Bone marrow (tissue), 2 donors: ENCODE measurements at regions not wholly inside any gene's neighbourhood (a gene's known extent, or its start where the extent isn't known, plus 50 kb on each side); places are given as distances from the start of the nearest gene placed in this dataset.
"Not testable (repeated sequence)": the region's sequence is repeated elsewhere in the genome, so short reads cannot be mapped to it uniquely, and the experiment has no call there.

ENCODE experiments used
- DNase-seq, 2 donors: peaks; one replicate each; lab custom pipeline; 2025; lab: John Stamatoyannopoulos, UW

DNA sequence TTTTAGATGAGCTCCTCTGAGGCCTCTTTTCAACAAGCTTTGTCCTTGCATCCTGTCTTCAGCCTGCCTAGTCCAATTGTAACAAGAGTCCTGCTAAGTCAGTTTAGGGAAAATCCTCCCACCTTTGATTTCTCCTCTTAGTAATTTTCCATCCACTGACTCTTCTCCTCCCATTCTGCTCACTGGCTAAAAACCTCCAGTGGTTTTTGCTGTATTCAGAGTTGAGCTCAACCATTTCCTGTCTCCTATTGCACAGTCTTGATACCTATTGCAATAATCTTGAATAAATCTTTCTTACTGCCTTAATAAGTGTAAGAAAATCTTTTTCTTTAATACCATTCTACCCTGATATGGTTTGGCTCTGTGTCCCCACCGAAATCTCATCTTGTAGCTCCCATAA lies 117.8 kb upstream of the ENPP6 start:
- no peak for DNase-seq

DNA sequence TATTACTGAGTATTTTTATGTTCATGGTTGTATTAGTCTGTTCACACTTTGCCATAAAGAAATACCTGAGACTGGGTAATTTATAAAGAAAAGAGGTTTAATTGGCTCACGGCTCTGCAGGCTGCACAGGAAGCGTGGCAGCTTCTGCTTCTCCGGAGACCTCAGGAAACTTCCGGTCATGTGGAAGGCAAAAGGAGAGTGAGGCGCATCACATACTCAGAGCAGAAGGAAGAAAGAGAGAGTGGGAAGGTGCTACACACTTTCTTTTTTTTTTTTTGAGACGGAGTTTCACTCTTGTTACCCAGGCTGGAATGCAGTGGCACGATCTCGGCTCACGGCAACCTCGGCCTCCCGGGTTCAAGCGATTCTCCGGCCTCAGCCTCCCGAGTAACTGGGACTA lies 115.8 kb upstream of the ENPP6 start:
- DNase-seq = not testable (repeated sequence)

DNA sequence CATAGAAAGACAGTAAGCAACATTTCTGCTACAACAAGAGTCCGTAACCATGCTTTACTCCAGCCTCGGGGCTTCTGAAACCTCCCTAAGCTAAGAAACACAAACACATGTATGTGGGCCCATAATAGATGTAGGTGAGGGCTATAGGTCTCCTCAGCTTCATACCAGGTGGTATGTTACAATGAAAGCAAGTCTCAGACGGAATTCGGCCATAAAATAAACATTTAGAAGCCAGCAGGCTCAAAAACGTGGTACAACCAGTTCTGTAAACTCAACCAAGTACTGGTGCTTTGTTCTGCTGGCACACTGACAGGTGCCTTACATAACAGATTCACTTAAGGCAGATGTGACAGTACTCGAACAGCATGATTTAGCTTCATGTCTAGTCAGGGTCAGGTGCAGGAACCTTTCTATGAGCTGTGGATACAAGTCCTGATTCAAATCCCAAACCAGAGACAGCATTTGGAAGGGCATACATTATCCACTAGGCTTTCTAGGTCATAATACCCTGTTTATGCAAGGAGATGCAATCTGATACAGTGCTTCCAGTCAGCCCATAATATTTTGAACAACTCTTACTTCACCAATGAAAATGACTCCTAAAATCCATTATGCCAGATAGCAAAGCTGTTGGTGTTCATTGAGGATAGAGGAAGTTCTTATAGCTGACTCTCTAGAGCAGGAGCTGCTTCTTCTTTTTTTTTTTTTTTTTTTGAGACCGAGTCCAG lies 113.8 kb upstream of the ENPP6 start:
- DNase-seq = peak in 1 of 2 donors; percentile 18

DNA sequence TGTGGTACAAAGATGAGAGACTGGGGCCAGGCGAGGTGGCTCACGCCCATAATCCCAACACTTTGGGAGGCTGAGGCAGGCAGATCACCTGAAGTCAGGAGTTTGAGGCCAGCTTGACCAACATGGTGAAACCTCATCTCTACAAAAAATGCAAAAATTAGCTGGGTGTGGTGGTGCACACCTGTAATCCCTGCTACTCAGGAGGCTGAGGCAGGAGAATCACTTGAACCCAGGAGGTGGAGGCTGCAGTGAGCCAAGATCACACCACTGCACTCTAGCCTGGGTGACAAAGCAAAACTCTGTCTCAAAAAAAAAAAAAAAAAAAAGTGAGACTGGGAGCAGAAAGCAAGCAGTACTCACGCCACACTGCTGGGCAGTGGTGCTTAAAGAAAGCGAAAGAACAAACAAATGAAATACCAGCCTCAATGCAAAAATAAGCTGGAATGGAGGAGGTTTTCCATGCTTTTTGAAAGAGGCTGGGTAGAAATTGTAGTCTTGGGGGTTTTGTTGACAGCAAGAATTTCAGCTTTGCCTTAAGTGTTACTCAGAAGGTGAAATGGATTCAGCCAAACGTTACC lies 112.9 kb upstream of the ENPP6 start:
- DNase-seq = not testable (repeated sequence)

DNA sequence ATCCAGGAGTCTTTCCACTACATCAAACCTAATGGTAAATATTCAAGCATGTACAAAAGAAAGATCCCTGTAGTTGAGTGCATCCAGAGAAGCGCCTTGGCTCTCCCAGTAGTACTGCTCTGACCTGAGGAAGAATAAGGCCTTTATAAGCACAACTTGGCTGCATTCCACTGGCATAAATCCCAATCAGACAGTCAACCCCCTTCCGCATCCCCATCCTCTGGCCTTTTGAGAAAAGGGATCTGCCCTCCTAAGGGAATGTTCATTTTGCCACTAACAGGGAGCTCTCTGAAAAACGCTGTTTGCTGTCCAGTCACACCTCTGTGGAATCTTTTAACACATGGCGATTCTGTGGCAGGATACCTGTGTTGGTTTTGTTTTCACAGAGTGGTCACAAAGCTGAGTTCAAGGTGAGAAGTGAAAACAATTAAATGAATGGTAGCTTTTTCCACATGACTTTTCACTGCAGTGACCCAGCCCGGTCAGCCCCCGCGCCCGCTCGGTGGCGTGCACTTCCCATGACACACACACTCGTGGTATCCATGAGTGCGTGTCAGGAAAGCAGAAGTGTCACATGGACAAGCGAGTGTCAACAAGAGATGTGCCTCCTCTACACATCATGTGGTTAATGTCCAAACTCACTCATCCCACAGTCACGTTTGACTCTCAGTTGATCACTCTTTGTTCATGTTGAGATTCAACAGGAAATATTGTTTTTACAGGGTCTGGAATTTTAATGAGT lies 112.2 kb upstream of the ENPP6 start:
- no peak for DNase-seq

DNA sequence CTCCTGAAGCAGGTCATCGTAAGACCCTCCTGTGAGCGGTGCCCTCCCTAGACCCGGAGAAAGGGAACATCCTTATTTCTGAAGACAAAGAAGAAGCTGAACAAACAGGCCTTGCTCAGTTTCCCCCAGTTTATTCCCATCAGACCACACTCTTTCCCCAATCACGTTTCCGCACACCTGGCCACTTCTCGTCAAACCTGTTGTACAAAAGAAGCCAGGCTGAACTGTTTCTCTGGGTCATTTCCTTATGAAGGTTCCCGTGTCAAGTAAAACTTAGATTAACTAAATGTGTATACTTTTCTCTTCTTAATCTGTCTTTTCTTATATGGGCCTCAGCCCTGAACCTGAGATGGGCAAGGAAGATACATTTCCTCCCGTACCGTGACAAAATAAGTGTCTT lies 111.6 kb upstream of the ENPP6 start:
- no peak for DNase-seq

DNA sequence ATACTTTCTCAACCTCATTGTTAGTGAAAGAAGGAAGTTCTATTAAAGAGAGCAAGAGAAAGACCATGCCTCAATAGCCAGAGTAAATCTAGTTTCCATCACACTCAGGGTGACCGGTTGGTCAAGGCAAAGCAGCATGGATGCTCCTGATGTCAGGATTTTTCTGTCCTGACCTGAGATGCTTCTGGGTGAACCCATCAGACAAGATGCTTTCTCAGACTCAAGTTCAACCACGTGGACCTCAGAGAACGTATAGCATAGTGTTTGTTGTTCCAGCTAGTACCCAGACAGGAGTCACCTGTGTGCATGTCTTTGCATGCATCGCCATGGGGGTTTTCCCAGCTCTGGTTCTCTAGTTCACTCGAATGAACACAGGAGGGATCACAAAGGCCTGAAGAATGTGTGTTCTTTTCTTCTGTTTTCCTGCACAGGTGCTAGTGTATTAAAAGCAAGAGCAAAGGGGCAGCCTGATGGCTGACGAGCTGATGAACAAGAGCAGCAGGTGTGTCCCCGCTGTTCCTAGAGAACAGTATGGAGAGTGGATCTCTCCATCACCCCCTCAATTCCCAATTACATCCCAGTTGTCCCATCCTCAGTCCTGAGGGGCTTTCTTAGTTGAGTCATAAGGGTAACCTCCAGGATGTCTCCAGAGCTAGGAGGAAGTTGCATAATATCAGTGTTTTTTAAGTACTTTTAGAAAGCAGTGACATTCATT lies 110.5 kb upstream of the ENPP6 start:
- peak in 1 of 2 donors; percentile 45 for DNase-seq

DNA sequence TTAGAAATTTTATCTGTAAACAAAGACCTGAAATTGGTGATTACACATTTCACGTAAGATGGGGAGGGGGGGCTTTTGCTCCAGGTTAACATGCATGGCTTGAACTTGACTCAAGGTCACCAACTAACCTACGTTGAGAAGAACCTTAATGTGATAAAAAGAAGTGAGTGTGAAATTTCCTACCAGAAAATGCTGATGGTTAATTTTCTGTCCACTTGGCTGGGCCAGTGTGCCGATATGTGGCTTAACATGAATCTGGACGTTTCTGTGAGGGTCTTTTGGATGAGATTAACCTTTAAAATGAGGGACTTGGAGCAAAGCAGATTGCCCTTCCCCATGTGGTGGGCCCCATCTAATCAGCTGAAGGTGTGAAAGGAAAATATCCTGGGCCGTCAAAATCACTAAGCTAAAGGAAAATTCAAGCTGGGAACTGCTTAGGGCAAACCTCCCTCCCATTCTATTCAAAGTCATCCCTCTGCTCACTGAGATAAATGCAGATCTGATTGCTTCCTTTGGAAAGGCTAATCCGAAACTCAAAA lies 107.3 kb upstream of the ENPP6 start:
- no peak for DNase-seq

DNA sequence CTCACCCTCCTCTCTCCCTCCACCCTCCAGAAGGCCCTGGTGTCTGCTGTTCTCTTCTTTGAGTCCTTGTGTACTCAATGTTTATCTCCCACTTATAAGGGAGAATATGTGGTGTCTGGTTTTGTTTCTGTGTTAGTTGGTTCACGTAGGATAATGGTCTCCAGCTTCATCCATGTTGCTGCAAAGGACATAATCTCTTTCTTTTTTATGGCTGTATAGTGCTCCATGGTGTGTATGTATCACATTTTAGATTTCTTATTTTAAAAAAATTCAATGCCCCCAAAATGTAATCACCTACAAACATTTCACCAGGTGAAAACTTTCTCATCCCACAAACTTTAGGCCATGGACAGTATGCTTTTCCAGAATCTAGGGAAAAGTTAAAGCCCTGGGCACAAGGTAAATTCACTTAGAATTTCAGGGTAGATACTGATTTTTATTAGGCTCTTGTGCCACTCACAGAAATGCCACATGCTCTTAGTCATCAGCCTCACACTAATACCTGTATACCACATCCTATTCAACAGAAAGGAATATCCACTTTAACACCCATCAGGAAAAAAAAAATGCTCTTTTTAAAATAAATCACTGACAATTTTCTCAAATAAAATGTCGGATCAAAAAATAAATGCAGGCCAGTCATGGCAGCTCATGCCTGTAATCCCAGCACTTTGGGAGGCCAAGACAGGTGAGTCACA lies 104.8 kb upstream of the ENPP6 start:
- no peak for DNase-seq

DNA sequence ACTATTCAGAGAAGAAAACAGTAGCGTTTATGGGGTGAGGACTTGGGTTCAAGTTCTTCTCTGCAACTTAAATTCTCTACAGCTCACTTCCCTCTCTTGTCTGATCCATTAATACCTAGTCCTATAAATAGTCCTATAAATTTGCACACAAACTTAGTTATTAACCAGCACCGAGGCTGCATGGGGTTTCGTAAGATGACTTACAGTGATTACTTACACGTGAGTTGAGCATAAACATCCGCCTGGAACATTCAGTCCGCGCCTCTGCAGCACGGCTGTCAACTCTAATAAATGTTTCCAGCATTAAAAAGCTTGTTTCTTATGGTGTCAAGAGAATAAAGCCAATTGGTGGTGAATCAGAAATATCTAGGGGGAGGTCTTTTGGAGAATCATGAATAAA lies 103.0 kb upstream of the ENPP6 start:
- DNase-seq = no peak

DNA sequence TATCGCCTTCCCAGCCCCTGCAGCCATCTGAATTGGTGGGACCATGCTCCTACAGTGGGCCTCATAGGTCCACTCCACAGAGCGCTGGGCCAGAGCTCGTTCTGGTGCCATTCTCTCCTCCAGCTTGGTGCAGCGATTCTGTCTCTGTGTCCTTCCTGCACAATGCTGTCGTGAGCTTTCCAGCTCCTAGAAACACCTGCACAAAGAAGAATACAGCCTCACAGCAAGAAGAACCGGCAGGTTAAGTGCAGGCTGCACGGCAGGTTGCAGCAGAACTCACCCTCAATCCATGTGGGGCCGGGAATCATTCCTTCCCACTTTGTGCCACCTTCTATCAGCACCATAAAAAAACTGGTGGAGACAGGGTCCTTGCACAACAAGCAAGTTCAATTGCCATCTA lies 101.2 kb upstream of the ENPP6 start:
- no peak for DNase-seq

DNA sequence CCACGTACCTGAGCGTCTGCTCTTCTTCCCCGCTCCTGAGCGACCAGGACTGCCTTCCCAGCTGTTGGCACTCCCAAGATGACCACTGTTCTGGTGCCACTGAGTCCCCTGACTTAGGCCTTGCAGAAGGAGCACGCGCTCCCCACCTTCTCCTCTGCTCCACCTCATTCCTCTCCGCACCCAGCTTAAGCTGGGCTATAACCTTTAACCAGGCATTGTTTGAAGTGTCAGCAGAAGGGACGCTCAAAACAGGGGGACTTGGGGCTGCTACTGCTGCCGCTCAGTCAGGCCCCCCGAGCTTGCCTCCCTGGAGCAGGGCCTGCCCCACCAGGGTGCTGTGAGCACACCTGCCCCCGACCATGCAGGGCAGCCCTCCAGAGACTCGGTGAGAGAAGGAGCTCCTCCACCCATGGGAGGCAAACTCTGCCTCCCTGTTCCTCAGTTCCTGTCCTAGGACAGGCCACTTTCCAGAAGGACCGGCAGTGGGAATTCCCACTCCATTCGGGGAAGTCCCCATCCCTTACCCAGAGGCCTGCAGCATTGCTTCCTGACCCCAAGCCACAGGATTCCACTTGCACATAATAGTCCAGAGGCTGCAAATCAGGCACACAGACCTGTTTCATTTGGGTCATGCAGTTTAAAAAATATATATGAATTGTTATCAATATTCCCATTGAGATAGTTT lies 99.7 kb upstream of the ENPP6 start:
- no peak for DNase-seq

DNA sequence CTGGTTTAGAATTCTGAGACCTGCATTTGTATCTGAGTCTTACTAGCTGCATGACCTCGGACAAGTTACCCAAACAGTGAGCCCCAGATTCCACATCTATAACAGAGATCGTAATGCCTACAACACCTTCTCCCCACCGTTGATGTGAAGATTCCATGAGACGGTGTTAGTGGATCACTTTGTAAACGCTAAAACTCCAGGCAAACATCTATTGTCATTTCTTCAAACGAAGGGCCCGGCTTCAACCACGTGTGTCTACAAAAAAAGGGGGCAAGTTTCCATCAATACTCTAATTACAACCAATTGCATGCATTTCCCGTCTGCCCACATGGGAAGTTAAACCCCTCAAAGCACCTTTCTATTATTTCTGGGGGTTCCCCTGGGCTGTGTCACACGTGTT lies 99.1 kb upstream of the ENPP6 start:
- DNase-seq = no peak

DNA sequence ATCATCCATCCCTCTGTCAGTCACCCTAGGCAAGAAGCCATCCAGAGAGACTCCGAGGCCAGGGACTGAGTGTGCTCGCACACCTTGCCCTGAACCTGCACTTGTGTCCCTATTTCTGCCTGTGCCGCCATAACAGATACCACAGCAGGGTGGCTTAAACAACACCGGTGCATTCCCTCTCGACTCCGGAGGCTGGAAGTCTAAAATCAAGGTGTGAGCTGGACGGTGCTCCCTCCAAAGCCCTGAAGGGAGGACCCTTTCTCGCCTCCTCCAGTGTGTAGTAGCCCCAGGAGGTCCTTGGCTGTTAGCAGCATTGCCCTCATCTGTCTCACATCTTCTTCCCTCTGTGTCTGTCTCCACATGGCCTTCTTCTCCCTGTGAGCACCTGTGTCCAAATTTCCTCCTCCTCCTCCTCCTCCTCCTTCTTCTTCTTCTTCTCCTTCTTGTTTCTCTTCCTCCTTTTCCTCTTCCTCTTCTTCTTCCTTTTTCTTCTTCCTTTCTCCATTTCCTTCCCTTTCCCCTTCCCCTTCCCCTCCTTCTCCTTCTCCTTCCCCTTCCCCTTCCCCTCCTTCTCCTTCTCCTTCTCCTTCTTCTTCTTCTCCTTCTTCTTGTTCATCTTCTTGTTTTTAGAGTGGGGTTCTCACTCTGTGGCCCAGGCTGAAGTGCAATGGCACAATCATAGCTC lies 98.1 kb upstream of the ENPP6 start:
- DNase-seq = no peak

DNA sequence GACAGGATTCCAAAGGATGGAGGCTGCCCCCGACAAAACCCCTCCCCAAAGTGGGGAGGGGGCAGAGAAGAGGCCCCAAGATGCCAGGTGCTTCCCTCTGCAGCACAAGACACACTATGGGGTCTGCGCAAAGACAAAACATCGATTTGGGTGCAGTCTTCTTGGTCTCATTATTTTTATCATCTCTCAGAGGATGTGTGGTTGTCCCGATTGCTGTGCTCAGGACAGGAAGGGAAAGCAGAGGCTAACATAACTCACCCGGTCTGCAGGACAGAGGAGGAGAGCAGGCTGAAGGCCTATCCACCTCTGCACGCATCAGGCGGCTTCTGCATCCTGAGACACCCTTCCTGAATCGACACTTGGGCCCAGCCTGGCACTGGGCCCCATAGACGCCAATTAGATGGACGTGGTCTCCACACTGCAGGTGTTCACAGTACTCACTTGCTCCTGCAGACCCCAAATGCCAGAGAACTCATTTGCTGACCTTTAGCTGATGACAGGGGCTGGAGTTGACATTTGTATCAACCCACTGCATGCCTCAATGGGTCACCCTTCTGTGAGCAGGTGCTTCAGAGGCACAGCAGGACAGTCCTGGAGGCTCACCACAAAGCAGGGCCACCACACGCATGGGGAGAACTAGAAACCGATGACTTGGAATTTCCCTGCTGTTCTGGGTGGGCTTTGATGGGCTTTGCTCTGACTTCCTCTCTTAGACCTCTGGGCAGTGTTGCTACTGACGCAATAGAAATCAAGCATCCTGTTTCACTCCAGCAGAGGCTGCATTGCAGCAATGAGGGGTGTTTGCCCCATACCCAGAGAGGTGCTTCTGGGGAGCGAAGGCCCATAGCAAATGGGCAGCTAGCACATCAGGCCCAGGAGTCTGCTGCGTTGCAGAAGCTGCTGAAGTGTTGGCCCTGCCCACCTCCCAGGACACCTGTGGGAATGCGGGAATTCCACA lies 96.3 kb upstream of the ENPP6 start:
- DNase-seq = no peak

DNA sequence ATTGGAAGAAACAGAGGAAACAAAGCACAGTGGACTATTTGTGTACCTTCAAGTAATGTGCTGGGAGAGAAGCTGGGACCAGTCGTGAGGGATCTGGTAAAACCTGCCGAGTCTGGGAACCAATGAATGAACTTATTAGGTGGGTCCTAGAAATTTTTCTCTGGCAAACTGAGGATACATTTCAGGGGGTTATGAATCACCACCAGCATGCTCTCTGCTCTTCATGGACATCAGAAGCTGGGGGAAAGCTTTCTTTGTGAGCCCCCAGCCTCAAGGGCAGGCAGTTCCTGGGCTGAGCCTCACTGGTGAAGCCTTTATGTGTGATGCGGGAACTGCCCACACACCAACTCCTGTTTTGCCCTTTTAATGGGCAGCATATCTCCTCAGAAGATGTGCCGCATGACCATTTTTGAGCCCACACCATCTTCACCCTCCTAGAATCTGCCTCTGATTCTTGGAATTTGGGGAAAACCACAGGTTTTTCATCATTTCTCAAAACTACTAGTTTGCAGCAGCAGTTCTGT lies 95.4 kb upstream of the ENPP6 start:
- DNase-seq = no peak

DNA sequence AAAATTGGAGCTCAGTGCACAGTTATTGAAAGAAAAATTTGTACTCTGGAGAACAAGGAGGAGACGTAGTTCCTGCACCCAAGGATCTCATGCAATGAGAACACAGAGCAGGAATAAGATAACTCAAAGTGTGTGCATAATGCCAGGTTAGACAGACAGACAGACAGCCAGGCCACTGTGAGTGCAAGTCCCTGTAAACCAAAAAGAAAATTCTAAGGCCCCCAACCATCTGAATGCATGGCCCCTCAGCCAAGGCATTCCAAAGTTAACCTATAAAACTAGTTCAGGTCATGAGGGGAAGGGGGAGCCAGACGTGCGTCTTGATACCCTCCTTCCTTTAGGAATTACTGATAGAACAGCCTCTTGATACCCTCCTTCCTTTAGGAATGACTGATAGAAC lies 94.5 kb upstream of the ENPP6 start:
- no peak for DNase-seq

DNA sequence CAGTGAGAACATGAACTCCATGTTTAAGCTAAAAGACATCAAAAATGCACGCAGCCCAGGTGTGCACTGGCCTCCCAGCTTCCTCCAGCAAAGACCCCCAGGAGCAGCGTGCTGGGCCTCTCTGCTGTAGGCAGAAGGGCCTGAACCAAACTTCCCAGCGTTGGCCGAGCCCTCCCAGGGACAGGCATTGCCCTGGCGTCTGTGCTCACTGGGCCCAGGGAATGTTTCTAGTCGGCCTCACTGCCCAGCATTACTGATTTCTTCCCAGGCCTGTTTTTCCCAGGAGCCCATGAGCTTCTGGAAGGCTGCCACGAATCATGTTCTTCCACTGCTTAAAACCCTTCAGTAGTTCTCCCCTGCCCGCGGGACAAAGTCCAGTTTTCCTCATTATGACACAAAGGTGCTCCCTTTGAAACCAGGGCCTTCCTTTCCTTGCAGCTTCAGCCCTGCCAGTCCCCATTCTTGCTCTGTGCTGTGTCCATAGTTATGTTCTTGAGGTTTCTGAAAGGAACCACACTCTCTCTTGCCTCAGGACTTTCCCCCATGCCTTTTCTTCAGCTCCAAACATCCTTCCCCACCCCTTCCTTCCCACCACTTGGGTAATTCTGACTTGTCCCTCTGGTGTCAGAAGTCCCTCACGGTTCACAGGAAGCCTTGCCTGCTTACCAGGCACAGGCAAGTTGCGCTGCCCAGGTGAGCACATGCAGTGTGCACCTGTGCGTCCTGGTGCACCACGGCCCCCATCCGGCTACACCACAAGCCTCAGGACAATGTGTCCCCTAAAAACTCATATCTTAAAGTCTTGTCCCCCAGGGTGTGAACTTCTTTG lies 93.4 kb upstream of the ENPP6 start:
- no peak for DNase-seq
